ENCODE measurements at regions not wholly inside any gene's neighbourhood (a gene's known extent, or its start where the extent isn't known, plus 50 kb on each side); places are given as distances from the start of the nearest gene placed in this dataset.
"Not testable (repeated sequence)": the region's sequence is repeated elsewhere in the genome, so short reads cannot be mapped to it uniquely, and the experiment has no call there.

DNA sequence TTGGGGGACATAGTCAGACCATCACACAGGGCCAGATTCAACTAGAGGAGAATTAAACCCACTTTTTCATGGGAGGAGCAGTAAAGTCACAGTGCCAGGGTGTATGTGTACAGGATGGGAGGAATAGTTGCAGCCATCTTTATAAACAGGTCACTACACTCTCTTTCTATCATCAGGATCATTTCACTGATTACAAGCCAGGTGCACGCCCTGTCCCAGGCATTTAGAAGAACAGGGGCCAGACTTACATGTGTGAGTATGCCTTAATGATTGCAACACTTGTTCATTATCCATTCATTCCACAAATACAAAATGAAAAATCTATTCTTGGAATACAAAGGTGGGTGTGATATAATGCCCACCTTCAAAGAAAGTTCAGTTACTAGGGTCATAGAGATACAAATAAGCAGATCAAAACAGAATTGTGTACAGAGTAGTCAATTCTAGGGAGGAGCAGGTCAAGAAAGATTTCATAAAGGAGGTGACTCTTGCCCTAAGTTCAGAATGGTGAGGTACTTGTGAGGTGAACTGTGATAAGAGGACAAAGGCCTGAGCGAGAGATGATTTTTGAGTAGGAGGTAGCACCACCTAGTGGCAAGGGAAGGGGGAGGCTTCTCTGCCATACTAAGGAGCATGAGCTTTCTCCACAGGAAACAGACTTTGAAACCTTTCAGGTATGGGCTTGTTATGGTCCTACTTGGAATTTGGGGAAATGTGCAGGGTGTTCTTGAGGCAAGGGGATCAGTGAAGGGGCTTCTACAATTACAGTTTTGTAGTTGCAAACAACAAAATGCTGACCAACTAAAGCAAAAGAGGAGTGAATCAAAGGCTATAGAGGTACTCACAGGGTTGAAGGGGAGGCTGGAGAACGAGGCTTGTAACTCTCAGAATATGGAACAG, 156.3 kb downstream of the SUCLG1 start:
- CTCF ChIA-PET = interaction anchor here (0.8 to 1.3 kb wide), 5 partner anchors 9 to 280 kb away, joined by 3 to 9 read pairs (median 5); no protein-coding TSS in a partner anchor
- ATAC-seq (peak; percentile 66), DNase-seq (peak; percentile 59)
- Mint-ChIP-seq H3K4me3 (no peak overlapping the region), H3K36me3 (no peaks in the 10 kb centered on the region), H3K27me3 (peaks cover 1% of the 10 kb centered on the region), H3K4me1 (no peaks in the 10 kb centered on the region), H3K27ac (no peak overlapping the region), H3K9me3 (ENCODE audit: low read depth) (peaks cover 5% of the 10 kb centered on the region)

DNA sequence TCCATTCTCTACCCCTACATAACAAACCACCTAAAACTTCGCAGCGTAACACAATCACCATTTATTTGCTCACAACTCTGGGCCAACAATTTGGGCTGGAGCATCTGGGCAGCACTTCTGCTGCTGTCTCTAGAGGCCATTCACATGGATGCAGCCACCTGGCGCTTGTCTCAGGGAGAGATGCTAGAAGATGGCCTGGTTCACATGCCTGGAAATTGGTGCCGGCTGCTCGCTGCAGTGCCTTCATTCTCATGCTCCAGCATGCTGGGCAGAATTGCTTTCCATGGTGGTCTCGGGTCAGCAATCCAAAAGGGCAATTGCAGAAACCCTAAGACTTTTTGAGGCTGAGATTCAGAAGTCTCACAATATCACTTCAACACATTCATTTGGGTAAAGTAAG, 157.4 kb downstream of the SUCLG1 start:
- no peak for ATAC-seq
- no peaks in the 10 kb centered on the region for H3K36me3 Mint-ChIP-seq
- no peak for DNase-seq
- no peak overlapping the region for H3K4me3 Mint-ChIP-seq
- CTCF ChIA-PET = no interaction called here
- H3K4me1 Mint-ChIP-seq = no peaks in the 10 kb centered on the region
- peaks cover 5% of the 10 kb centered on the region for H3K9me3 Mint-ChIP-seq (ENCODE audit: low read depth)
- H3K27ac Mint-ChIP-seq = no peak overlapping the region
- no peaks in the 10 kb centered on the region for H3K27me3 Mint-ChIP-seq

DNA sequence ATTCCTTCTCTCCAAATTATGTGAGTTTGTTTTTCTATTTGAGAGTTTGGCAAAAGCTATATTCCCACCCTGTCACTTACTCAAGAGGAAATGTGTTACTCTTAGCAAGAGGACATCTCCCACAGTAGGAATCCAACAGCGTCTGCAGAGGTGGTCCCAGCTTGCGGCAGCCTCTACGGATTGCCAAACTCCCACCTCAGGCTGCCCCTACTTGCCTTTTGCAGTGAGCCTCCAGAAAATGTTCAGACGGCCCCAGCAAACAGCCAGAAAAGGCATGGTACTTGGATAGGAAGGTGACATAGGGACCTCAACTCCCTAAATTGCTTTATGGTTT, 158.4 kb downstream of the SUCLG1 start:
- DNase-seq (no peak), ATAC-seq (no peak)
- Mint-ChIP-seq H3K4me1 (no peaks in the 10 kb centered on the region), H3K27me3 (peaks cover 3% of the 10 kb centered on the region), H3K4me3 (no peak overlapping the region), H3K9me3 (ENCODE audit: low read depth) (no peaks in the 10 kb centered on the region), H3K27ac (no peak overlapping the region), H3K36me3 (no peaks in the 10 kb centered on the region)
- CTCF ChIA-PET = no interaction called here

DNA sequence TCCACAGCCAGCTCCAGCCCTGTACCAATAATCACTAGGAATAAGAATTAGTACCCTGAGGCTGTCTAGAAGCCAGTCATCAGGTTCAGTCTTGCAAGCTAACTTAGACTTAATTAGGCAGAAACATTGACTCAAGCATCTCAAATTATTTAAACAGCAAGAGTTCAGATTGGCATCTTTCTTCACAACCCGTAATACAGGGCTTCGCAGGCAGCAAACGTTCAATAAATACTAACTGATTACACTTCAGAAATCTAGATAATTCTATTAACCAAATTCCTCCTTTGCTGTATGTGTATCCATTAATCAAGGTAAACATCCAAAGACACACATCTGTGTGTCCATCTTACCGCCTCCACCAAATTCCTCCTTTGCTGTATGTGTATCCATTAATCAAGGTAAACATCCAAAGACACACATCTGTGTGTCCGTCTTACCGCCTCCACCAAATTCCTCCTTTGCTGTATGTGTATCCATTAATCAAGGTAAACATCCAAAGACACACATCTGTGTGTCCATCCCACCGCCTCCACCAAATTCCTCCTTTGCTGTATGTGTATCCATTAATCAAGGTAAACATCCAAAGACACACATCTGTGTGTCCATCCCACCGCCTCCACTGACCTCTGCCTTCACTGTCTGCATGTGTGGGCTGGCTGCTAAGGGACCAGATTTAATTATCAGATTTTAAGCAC, 158.9 kb downstream of the SUCLG1 start:
- H3K36me3 Mint-ChIP-seq; CTCF ChIA-PET; H3K9me3 Mint-ChIP-seq (ENCODE audit: low read depth); H3K4me1 Mint-ChIP-seq; H3K27ac Mint-ChIP-seq; H3K27me3 Mint-ChIP-seq; DNase-seq; ATAC-seq; H3K4me3 Mint-ChIP-seq: not testable (repeated sequence)

DNA sequence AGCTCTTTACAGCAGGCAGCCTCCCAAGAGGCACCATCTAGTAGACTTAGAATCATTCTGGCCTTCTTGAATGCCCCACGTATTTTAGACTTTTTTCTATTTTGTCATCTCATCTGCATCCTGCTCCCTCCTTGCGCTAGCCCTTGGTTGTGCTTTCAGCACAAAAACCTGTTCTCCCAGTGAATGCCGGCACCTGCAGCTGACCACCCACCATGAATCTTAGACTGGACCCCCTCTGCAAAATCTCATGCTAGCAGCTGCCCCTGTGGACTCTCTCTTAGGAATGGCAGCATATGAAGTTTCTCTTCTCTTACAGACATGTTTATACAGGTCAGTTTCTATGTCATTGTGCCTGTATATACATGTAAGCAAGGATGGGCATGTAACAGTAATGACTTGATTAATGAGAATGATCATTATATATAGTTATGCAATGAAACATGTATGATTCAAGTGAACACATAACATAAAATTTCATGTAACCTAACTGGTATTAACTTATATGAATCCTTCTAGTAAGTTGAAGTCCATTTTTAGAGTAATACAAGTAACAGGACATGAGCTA, 159.8 kb downstream of the SUCLG1 start:
- ATAC-seq = no peak
- CTCF ChIA-PET = no interaction called here

DNA sequence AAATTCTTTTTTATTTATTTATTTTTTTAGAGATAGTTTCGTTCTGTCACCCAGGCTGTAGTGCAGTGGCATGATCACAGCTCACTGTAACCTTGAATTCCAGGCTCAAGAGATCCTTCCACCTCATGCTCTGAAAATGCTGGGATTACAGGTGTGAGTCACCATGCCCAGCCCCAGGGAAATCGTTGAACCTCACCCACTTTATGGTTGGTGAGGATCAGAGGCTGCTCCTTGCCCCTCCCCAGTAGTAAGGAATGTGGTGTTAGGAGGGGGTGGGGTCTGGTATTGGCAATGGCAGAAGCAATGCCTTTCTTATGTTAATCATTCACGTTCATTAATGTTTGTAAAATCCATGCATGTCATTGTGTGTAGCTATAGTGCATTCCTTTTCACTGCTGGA, 161.9 kb downstream of the SUCLG1 start:
- Mint-ChIP-seq H3K36me3 (no peaks in the 10 kb centered on the region), H3K9me3 (ENCODE audit: low read depth) (no peaks in the 10 kb centered on the region), H3K4me3 (no peak overlapping the region), H3K4me1 (no peaks in the 10 kb centered on the region), H3K27me3 (peaks cover 3% of the 10 kb centered on the region), H3K27ac (no peak overlapping the region)
- DNase-seq (no peak), ATAC-seq (no peak)
- CTCF ChIA-PET = no interaction called here

More for the DNA sequence above, 159.8 kb downstream of the SUCLG1 start:
- no peaks in the 10 kb centered on the region for H3K9me3 Mint-ChIP-seq (ENCODE audit: low read depth)
- H3K4me3 Mint-ChIP-seq = no peak overlapping the region
- H3K27ac Mint-ChIP-seq = no peak overlapping the region
- no peak for DNase-seq
- no peaks in the 10 kb centered on the region for H3K36me3 Mint-ChIP-seq
- peaks cover 3% of the 10 kb centered on the region for H3K27me3 Mint-ChIP-seq
- H3K4me1 Mint-ChIP-seq = no peaks in the 10 kb centered on the region

DNA sequence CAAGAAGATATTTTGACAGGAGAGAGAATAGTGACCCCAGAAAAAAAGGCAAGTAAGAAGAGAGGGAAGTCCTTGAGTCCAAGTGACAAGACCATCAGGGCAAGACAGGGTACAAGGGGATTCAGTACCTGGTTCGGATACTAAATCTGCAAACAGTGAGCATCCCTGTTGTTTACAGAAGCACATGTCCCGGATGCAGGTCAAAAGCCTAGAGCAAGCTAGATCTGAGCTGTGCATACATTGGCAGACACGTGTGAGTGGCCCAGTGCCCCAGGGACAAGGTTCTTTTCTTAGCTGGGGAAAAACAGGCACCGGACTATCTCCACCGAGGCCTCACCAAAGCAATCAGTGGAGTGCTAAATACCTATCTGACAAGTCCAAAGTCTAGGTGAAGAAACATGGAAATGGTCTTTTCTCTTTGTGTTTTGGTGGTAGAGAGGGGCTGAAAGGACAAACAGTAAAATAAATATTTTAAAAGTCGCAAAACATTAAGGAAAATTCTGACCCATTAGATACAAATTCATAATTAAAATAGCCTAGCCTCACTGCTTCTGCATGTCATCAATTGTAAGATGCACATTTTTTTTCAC, 165.2 kb downstream of the SUCLG1 start:
- no peaks in the 10 kb centered on the region for H3K36me3 Mint-ChIP-seq
- ATAC-seq = no peak
- CTCF ChIA-PET = no interaction called here
- no peaks in the 10 kb centered on the region for H3K4me1 Mint-ChIP-seq
- peaks cover 3% of the 10 kb centered on the region for H3K27me3 Mint-ChIP-seq
- DNase-seq = no peak
- no peak overlapping the region for H3K4me3 Mint-ChIP-seq
- H3K27ac Mint-ChIP-seq = no peak overlapping the region
- H3K9me3 Mint-ChIP-seq (ENCODE audit: low read depth) = no peaks in the 10 kb centered on the region

DNA sequence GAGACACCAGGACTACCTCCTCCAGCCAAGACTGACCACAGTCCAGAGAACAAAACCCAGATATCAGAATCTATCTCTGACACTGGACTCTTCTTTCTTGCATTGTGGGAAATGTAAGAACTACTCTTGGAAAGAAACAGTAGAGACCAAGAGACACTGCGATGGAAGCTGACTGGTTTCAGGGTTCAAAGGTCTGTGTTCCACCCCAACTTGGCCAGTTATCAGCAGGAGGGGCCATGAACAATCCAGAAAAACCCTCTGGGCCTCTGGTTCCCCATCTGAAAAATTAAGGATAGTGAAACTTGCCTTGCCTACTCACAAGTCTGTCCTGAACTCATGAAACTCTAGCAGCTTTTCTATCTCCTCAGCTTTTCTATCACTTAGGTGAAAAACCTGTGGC, 166.5 kb downstream of the SUCLG1 start:
- DNase-seq (no peak), ATAC-seq (no peak)
- Mint-ChIP-seq H3K9me3 (ENCODE audit: low read depth) (no peaks in the 10 kb centered on the region), H3K4me1 (no peaks in the 10 kb centered on the region), H3K27me3 (peaks cover 3% of the 10 kb centered on the region), H3K36me3 (no peaks in the 10 kb centered on the region), H3K27ac (no peak overlapping the region), H3K4me3 (no peak overlapping the region)
- CTCF ChIA-PET = no interaction called here

DNA sequence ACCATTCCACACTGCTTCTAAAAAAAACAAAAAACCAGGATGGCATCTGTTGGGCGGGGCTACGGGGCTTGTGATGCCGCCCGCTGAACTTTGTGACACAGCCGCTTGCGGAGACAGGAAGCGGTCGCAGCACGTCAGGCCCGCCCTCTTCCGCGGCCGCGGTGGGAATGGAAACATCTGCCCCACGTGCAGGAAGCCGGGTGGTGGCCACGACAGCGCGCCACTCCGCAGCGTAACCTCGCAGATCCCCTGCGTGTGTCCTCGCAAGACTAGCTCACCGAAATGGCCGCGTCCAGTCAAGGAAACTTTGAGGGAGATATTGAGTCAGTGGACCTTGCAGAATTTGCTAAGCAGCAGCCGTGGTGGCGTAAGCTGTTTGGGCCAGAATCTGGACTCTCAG, 168.5 kb downstream of the SUCLG1 start:
- CTCF ChIA-PET = interaction anchor here (0.8 kb wide), 1 partner anchor 22 kb away, joined by 3 read pairs; no protein-coding TSS in a partner anchor
- Mint-ChIP-seq H3K9me3 (ENCODE audit: low read depth) (no peaks in the 10 kb centered on the region), H3K4me1 (no peaks in the 10 kb centered on the region), H3K27ac (no peak overlapping the region), H3K4me3 (no peak overlapping the region), H3K27me3 (no peaks in the 10 kb centered on the region), H3K36me3 (no peaks in the 10 kb centered on the region)
- ATAC-seq (no peak), DNase-seq (no peak)

DNA sequence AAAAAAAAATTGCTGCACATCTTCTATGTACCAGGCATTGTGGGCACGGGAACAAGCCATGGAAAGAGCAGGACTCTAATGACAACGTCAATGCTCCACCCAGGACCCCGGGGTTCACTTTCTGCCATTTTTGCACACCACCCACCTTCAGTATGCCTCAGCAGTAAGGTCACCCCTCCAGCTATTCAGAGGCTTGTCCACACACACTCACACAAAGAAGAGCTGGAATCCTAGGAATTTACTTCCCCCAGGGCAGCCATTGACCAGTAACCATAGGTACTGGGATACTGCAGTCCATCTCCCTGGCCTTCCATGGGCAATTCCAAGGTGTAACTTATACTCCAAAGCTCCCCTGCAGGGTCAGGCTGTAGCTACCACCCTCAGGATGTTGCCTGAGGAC, 170.8 kb downstream of the SUCLG1 start:
- CTCF ChIA-PET = no interaction called here
- H3K27ac Mint-ChIP-seq = no peak overlapping the region

DNA sequence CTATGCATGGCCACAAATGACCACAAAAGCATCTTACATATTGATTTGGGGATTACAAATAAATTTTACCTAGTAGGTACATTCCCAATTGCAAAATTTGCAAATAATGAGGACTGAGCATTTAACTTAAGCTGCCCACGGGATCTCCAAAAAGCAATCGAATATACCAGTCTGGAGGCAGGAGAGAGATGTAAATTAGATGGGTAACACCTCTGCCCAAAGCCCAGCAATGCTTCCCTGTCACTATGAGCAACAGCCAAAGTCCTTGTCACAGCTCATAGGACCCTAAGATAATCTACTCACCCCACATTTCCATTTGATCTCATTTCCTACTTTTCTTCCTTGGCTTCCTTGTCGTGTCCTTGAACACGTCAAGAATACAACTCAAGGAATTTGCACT, 172.2 kb downstream of the SUCLG1 start:
- no peak overlapping the region for H3K27ac Mint-ChIP-seq
- no peak for ATAC-seq
- no peaks in the 10 kb centered on the region for H3K36me3 Mint-ChIP-seq

More for the DNA sequence above, 170.8 kb downstream of the SUCLG1 start:
- Mint-ChIP-seq H3K27me3 (no peaks in the 10 kb centered on the region), H3K36me3 (no peaks in the 10 kb centered on the region), H3K4me1 (no peaks in the 10 kb centered on the region), H3K9me3 (ENCODE audit: low read depth) (no peaks in the 10 kb centered on the region), H3K4me3 (no peak overlapping the region)
- ATAC-seq = no peak
- no peak for DNase-seq

DNA sequence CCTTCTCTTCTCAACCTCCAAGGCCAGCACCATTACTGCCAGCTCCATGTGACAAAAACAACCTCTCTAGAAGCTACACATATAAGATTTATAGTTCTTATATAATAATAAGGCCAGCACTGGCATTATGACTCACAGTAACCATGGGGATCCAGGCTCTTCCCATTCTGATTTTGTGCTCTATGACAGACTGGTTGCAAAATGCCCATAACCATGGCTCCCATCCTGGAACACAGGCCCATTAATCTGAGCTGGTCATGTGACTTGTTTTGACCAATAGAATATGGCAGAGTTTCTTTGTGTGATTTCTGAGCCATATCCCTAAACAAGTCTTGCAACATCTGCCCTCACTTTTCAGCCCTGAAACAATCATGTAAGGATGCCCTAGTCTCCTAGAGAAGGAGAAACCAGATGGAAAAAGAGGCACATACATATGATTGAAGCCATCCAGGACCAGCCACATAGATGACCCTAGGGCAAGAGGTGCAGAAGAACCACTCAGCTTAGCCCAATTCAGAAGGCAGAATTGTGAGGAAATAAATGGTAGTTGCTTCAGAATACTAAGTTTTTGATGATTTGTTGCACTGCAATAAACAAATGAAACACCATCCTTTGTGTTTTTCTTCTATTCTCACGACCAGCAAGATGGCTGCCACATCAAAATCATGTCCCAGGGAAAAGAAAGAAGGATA, 173.9 kb downstream of the SUCLG1 start:
- ATAC-seq = no peak
- Mint-ChIP-seq H3K4me3 (no peak overlapping the region), H3K27ac (no peak overlapping the region), H3K27me3 (no peaks in the 10 kb centered on the region), H3K4me1 (no peaks in the 10 kb centered on the region), H3K36me3 (no peaks in the 10 kb centered on the region), H3K9me3 (ENCODE audit: low read depth) (no peaks in the 10 kb centered on the region)
- no peak for DNase-seq
- CTCF ChIA-PET = no interaction called here

More for the DNA sequence above, 172.2 kb downstream of the SUCLG1 start:
- H3K27me3 Mint-ChIP-seq = no peaks in the 10 kb centered on the region
- DNase-seq = no peak
- CTCF ChIA-PET = interaction anchor here (1.2 kb wide), 1 partner anchor 18 kb away, joined by 3 read pairs; no protein-coding TSS in a partner anchor
- no peaks in the 10 kb centered on the region for H3K4me1 Mint-ChIP-seq
- H3K9me3 Mint-ChIP-seq (ENCODE audit: low read depth) = no peaks in the 10 kb centered on the region
- no peak overlapping the region for H3K4me3 Mint-ChIP-seq

DNA sequence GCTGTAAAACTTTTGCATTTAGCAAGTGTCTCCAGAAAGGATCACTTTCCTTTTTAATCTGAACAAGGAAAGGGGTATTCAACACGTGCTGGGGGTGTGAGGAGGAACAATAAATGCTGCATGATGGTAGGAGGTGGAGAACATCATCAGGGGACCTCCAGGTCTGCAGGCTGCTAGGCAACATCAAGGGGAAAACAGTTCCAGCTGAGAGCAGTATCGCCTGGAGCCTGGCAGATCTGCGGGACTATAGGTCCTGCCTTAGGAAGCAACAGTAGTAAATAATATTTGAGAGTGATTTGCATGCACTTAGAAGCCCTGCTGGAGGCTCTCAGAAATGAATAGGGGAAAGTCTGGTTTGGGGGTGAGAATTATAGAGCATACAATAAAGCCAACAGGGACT, 175.6 kb downstream of the SUCLG1 start:
- ATAC-seq = no peak
- Mint-ChIP-seq H3K36me3 (no peaks in the 10 kb centered on the region), H3K27me3 (no peaks in the 10 kb centered on the region), H3K4me1 (no peaks in the 10 kb centered on the region), H3K4me3 (no peak overlapping the region), H3K9me3 (ENCODE audit: low read depth) (no peaks in the 10 kb centered on the region), H3K27ac (no peak overlapping the region)
- DNase-seq = no peak
- CTCF ChIA-PET = no interaction called here

Data from activated CD8-positive, alpha-beta memory T cell treated with anti-CD3 and anti-CD28 coated beads, Interleukin-2, amount 10 ng/mL, durations not matched to agents 7 days and 5 days (primary cell).